Esophagus squamous epithelium (tissue), 5 donors: ENCODE measurements at regions not wholly inside any gene's neighbourhood (a gene's known extent, or its start where the extent isn't known, plus 50 kb on each side); places are given as distances from the start of the nearest gene placed in this dataset.

Source experiments
- DNase-seq: peaks from one replicate; lab custom pipeline; 2025; lab: John Stamatoyannopoulos, UW
- H3K27ac ChIP-seq, 4 donors: fragments of 200-600 bp; sonication (generic); one replicate each; pipeline ENCODE4 v1.5.1; 2016 to 2019; ENCODE audit warnings: mild to moderate bottlenecking in 1 of 4
- H3K27me3 ChIP-seq, 4 donors: fragments of 200-600 bp; sonication (generic); 1 replicate in 3 of 4; 2 replicates in 1 of 4; pipeline versions ENCODE4 v1.5.1 to v1.6.0; 2017 to 2021; ENCODE audit warnings: antibody characterized with exemption in 1 of 4
- H3K36me3 ChIP-seq, 3 donors: fragments of 200-600 bp; sonication (generic); one replicate each; pipeline ENCODE4 v1.5.1; 2016 to 2019
- H3K4me1 ChIP-seq, 3 donors: fragments of 200-600 bp; sonication (generic); one replicate each; pipeline ENCODE4 v1.5.1; 2017 to 2019
- H3K4me3 ChIP-seq, 4 donors: fragments of 200-600 bp; sonication (generic); 1 replicate in 3 of 4; 2 replicates in 1 of 4; pipeline ENCODE4 v1.5.1; 2016 to 2019; ENCODE audit warnings: mild to moderate bottlenecking in 2 of 4, moderate library complexity in 1 of 4
- H3K9me3 ChIP-seq, 3 donors: fragments of 200-600 bp; sonication (generic); one replicate each; pipeline ENCODE4 v1.5.1; 2016 to 2019
- POLR2A ChIP-seq, 4 donors: fragments of 450-650 bp; IDR thresholded peaks; one replicate each; pipeline ENCODE4 v1.6.1; 2017; ENCODE audit warnings: antibody characterized with exemption in 4 of 4, mild to moderate bottlenecking in 4 of 4, moderate library complexity in 3 of 4
- WGBS, 2 donors: methylation state at CpG; one replicate each; pipeline ENCODE4 v1.1.5; 2018; 5-methylcytosine and 5-hydroxymethylcytosine counted together
- intact Hi-C: fragments of 100-400 bp; cut with DNase I; formaldehyde crosslinking; loops from one replicate; pipeline ENCODE4 v1.15.0; 2022
- TF ChIP-seq, protein P1 (sequence below), 6 experiments: fragments of 450-650 bp in 4 of 6; fragments of 200-600 bp in 2 of 6; sonication (generic) in 2 of 6; IDR thresholded peaks; one replicate each; pipeline ENCODE4 v1.5.1; 2016 to 2019; ENCODE audit warnings: antibody characterized with exemption in 6 of 6, mild to moderate bottlenecking in 4 of 6, moderate library complexity in 4 of 6
- donor health status: DM: yes; HTN: yes; CAD: no.

DNA sequence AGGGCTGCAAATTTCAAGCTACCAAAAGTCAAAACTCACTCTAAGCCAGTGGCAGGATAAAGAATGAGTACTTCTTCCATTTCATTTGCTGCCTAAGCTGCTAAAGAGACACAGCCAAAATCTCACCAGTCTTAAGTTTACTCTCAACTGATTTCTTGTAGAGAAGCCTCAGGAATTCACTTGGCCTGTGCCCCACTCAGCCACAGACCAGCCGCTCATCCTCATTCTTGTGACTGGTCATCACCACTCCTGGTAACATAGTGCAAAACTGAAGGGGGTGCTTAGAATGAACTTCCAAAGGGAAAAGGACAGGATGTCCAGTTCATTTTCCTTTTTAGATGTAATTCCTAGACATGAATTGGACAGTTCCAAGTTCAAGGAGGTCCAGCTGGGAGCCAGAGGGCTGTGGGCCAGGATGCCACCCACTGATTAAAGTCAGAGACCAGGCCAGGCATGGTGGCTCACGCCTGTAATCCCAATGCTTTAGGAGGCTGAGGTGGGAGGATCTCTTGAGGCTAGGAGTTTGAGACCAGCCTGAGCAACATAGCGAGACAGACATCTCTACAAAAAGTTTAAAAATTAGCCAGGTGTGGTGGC is 72.7 kb upstream of the RANBP3L start:
- Histone ChIP-seq H3K9me3 (no peaks in the 10 kb centered on the region), H3K4me1 (peaks cover 13 to 23% (median 17%) of the 10 kb centered on the region in 3 donors), H3K36me3 (no peaks in the 10 kb centered on the region), H3K27me3 (no peaks in the 10 kb centered on the region), H3K27ac (peak overlapping the region; percentile 32 to 71 (median 57)), H3K4me3 (no peak overlapping the region)
- TF ChIP-seq POLR2A (IDR thresholded peaks at IDR 0.05), result no peak
- TF ChIP-seq, protein P1, sequence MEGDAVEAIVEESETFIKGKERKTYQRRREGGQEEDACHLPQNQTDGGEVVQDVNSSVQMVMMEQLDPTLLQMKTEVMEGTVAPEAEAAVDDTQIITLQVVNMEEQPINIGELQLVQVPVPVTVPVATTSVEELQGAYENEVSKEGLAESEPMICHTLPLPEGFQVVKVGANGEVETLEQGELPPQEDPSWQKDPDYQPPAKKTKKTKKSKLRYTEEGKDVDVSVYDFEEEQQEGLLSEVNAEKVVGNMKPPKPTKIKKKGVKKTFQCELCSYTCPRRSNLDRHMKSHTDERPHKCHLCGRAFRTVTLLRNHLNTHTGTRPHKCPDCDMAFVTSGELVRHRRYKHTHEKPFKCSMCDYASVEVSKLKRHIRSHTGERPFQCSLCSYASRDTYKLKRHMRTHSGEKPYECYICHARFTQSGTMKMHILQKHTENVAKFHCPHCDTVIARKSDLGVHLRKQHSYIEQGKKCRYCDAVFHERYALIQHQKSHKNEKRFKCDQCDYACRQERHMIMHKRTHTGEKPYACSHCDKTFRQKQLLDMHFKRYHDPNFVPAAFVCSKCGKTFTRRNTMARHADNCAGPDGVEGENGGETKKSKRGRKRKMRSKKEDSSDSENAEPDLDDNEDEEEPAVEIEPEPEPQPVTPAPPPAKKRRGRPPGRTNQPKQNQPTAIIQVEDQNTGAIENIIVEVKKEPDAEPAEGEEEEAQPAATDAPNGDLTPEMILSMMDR (IDR thresholded peaks at IDR 0.05), result no peak
- WGBS, 2 donors, result 65 to 88% methylated on average over 3 of the region's 3 CpGs
- DNase-seq, result no peak
- intact Hi-C loops, result no loop called here

DNA sequence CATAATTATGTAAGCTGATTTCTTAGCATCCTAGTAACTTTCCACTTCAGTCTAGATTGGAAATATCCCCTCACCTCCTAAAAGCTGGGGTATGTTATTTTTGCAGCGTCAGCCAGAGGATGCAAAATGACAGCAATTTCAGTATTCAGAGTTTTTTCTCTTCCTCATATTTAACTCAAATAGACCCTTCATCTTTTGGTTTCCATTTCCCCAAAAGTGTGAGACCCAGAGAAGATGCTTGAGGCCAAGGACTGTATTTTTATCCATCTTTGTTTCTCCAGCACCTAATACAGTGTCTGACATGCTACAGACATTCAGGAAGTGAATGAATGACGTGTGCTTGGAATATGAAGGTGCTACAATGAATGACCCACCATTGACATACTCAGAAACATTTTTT is 75.5 kb upstream of the RANBP3L start:
- intact Hi-C loops, result no loop called here
- H3K4me3 ChIP-seq, result no peak overlapping the region
- DNase-seq, result no peak
- H3K36me3 ChIP-seq, result no peaks in the 10 kb centered on the region
- TF ChIP-seq, protein P1 (IDR thresholded peaks at IDR 0.05), result no peak
- TF ChIP-seq POLR2A (IDR thresholded peaks at IDR 0.05), result no peak
- no peaks in the 10 kb centered on the region for H3K9me3 ChIP-seq
- no peaks in the 10 kb centered on the region for H3K27me3 ChIP-seq
- WGBS, 2 donors, result 57 to 85% methylated on average over 2 of the region's 2 CpGs
- H3K4me1 ChIP-seq, result peaks cover 13 to 22% (median 17%) of the 10 kb centered on the region in 3 donors
- no peak overlapping the region for H3K27ac ChIP-seq

DNA sequence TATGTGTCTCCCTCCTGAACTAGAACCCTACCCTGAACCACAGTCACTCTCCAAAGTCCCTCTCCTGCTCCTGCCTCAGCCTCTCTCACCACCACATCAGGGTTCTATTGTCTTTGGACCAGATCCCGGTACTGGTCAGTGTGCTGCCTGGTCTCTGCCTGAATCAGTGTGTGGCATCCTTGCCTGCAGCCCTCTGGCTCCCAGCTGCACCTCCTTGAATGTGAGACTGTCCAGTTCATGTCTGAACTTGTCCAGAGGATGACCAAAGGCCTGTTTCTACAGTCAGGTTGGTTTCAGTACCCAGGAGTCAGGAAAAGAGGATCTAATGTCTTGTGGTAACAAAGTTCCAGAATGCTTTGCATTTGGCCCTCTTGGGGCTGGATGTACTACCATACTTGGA is 76.8 kb upstream of the RANBP3L start:
- WGBS, 2 donors, result 71 to 92% methylated on average over 1 of the region's 1 CpG
- Histone ChIP-seq H3K27me3 (no peaks in the 10 kb centered on the region), H3K4me1 (peaks cover 7 to 14% (median 11%) of the 10 kb centered on the region in 3 donors), H3K27ac (no peak overlapping the region), H3K9me3 (no peaks in the 10 kb centered on the region), H3K4me3 (no peak overlapping the region), H3K36me3 (no peaks in the 10 kb centered on the region)
- no peak for DNase-seq
- intact Hi-C loops, result no loop called here
- TF ChIP-seq, protein P1 (IDR thresholded peaks at IDR 0.05), result no peak
- no peak for TF ChIP-seq POLR2A (IDR thresholded peaks at IDR 0.05)

DNA sequence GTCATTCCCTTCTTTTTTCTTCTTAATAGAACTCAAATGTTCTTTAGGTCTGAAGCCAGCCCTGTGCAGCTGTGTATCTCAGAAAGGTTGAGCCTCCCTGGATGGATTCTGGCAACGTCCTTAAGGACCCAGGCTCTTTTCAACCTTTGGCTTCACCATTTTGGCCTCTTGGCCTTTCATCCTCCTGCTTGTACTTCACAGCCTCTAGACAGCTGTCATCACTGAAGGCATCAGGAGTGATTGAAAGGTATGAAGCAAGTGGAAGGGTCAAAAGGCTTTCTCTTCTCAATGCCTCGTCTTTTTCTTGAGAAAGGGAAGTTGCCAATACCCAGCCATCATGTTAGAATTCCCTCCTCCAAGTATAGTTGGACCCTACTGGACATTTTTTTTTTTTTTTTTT is 81.2 kb upstream of the RANBP3L start:
- 58 to 62% methylated on average over 2 of the region's 2 CpGs for WGBS, 2 donors
- Histone ChIP-seq H3K27me3 (no peaks in the 10 kb centered on the region), H3K36me3 (no peaks in the 10 kb centered on the region), H3K4me3 (no peak overlapping the region), H3K27ac (no peak overlapping the region), H3K4me1 (no peaks in the 10 kb centered on the region), H3K9me3 (no peaks in the 10 kb centered on the region)
- intact Hi-C loops, result no loop called here
- TF ChIP-seq, protein P1 (IDR thresholded peaks at IDR 0.05), result no peak
- TF ChIP-seq POLR2A (IDR thresholded peaks at IDR 0.05), result no peak
- no peak for DNase-seq

DNA sequence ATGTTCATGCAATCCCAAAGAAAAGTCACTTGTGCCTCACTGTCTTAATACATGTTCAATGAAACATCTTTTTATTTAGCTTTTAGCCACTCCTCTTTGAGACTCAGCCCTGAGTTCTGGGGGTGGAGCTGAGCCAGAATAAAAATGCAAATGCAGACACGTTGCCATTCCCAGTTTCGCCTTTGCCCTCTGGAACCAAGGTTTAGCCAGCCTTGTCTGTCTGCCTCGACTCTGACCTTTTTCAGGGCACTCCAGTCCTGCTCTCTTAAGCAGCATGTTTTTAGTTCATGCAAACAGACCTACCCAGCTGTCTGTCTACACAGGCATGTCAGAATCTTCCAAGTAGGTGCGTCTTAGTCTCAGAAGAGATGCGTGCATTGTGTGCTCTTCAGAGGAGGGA is 82.2 kb upstream of the RANBP3L start:
- no peak for DNase-seq
- no peaks in the 10 kb centered on the region for H3K4me1 ChIP-seq

More for the DNA sequence above, 82.2 kb upstream of the RANBP3L start:
- Histone ChIP-seq H3K27me3 (no peaks in the 10 kb centered on the region), H3K36me3 (no peaks in the 10 kb centered on the region), H3K27ac (no peak overlapping the region), H3K9me3 (no peaks in the 10 kb centered on the region), H3K4me3 (no peak overlapping the region)
- 42 to 69% methylated on average over 3 to 5 of the region's 5 CpGs for WGBS, 2 donors
- intact Hi-C loops, result no loop called here
- TF ChIP-seq POLR2A (IDR thresholded peaks at IDR 0.05), result no peak
